AG09319 (cell line): ENCODE measurements at regions not wholly inside any gene's neighbourhood (a gene's known extent, or its start where the extent isn't known, plus 50 kb on each side); places are given as distances from the start of the nearest gene placed in this dataset.

Experiments used
- DNase-seq: peaks from one replicate; pipeline ENCODE4 v3.0.0-alpha.2; 2010; ENCODE audit warnings: low read depth; ENCODE audit errors: extremely low read depth
- CTCF ChIP-seq: IDR thresholded peaks from 2 replicates; pipeline ENCODE4 v1.5.1; 2011; ENCODE audit warnings: low read depth, mild to moderate bottlenecking, inconsistent platforms, low read length, moderate library complexity

- no peak for TF ChIP-seq CTCF
Measured at GRCh38 chr10:31591569-31591968, 272.6 kb downstream of the ZEB1 start.

GRCh38 chr10:31590023-31590800, 271.2 kb downstream of the ZEB1 start:
- TF ChIP-seq CTCF: no peak
- DNase-seq: no peak

More at GRCh38 chr10:31591569-31591968, 272.6 kb downstream of the ZEB1 start:
- DNase-seq: no peak

- DNase-seq: no peak
- no peak for TF ChIP-seq CTCF
Measured at GRCh38 chr10:31587691-31588090, 268.7 kb downstream of the ZEB1 start.

- DNase-seq: no peak
- no peak for TF ChIP-seq CTCF
Measured at GRCh38 chr10:31586723-31587638, 268.0 kb downstream of the ZEB1 start.

- DNase-seq: no peak
- TF ChIP-seq CTCF: no peak
Measured at GRCh38 chr10:31584876-31585275, 265.9 kb downstream of the ZEB1 start.

GRCh38 chr10:31584098-31584631, 265.1 kb downstream of the ZEB1 start:
- DNase-seq: no peak
- no peak for TF ChIP-seq CTCF

GRCh38 chr10:31583293-31583692, 264.3 kb downstream of the ZEB1 start:
- DNase-seq: no peak
- TF ChIP-seq CTCF: no peak
